ENCODE measurements at regions not wholly inside any gene's neighbourhood (a gene's known extent, or its start where the extent isn't known, plus 50 kb on each side); places are given as distances from the start of the nearest gene placed in this dataset.

DNA sequence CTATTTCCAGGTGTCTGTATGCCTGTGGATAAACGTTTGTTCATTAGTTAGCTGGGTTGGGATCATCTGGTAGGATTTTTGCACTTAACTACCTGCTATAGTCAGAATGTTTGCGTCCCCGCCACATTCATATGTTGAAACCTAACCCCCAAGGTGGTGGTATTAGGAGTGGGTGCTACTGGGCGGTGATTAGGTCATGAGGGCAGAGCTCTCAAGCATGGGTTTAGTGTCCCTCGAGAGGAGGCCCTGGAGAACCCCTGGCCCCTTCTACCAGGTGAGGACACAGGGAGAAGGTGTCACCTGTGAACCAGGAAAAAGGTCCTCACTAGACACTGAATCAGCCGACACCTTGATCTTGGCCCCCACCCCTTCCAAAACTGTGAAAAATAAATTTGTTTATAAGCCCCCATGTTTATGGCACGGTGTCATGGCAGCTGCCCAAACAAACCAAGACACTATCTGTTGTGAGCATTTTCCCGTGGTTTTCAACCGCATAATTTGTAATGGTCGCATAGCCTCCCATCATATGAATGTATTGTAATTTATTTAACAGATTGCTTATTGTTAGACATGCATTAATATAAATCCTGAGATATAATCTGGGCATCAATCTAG is 92.7 kb upstream of the TRIM2 start:
- TF ChIP-seq, protein P1, sequence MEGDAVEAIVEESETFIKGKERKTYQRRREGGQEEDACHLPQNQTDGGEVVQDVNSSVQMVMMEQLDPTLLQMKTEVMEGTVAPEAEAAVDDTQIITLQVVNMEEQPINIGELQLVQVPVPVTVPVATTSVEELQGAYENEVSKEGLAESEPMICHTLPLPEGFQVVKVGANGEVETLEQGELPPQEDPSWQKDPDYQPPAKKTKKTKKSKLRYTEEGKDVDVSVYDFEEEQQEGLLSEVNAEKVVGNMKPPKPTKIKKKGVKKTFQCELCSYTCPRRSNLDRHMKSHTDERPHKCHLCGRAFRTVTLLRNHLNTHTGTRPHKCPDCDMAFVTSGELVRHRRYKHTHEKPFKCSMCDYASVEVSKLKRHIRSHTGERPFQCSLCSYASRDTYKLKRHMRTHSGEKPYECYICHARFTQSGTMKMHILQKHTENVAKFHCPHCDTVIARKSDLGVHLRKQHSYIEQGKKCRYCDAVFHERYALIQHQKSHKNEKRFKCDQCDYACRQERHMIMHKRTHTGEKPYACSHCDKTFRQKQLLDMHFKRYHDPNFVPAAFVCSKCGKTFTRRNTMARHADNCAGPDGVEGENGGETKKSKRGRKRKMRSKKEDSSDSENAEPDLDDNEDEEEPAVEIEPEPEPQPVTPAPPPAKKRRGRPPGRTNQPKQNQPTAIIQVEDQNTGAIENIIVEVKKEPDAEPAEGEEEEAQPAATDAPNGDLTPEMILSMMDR (IDR thresholded peaks at IDR 0.05), result no peak
- TF ChIP-seq EZH2 (IDR thresholded peaks at IDR 0.05), result no peak

Measured in neural progenitor cell (in vitro differentiated cells).